ENCODE measurements at regions not wholly inside any gene's neighbourhood (a gene's known extent, or its start where the extent isn't known, plus 50 kb on each side); places are given as distances from the start of the nearest gene placed in this dataset.

- H2BK12ac ChIP-seq (ENCODE audit: low read depth, low read length) = no peak overlapping the region
- no peaks in the 10 kb centered on the region for H3K79me1 ChIP-seq (ENCODE audit: low read depth, low read length)
- no peak overlapping the region for H3K4ac ChIP-seq (replicated peaks; ENCODE audit: insufficient read length, low read depth, low read length)
- no peaks in the 10 kb centered on the region for H4K20me1 ChIP-seq (replicated peaks in 1 of 2; ENCODE audit: control insufficient read depth in 1 of 2, insufficient read depth in 2 of 2, low read length in 2 of 2)
- H4K91ac ChIP-seq (replicated peaks; ENCODE audit: insufficient read length, low read length) = no peak overlapping the region
- no peaks in the 10 kb centered on the region for H3K4me1 ChIP-seq (replicated peaks in 1 of 4; ENCODE audit: control insufficient read depth in 3 of 4, insufficient read depth in 4 of 4, low read length in 3 of 4)
- DNase-seq (ENCODE audit: low read depth in 1 of 2, low spot score in 2 of 2) = no peak
- no peak overlapping the region for H2BK20ac ChIP-seq (ENCODE audit: low read length)
- ChIA-PET CTCF (ENCODE audit: partially characterized antibody) (no interaction called here), POLR2A (ENCODE audit: partially characterized antibody) (no interaction called here)
- 86% methylated on average over 3 of the region's 3 CpGs; no CpG with 5 or more reads in 1 of the 2 experiments for WGBS, 2 experiments (ENCODE audit: extremely low coverage in 1 of 2, insufficient coverage in 1 of 2, insufficient read length in 1 of 2, insufficient replicate concordance in 2 of 2, low coverage in 1 of 2, low lambda C conversion rate in 2 of 2, missing lambda C conversion rate in 1 of 2)
- H2AK5ac ChIP-seq (ENCODE audit: low read depth, low read length) = no peak overlapping the region
- no peaks in the 10 kb centered on the region for H3K27me3 ChIP-seq (replicated peaks in 1 of 4; ENCODE audit: control insufficient read depth in 3 of 4, extremely low read depth in 1 of 4, insufficient read depth in 3 of 4, low read length in 3 of 4)
- no peak overlapping the region for H3K23ac ChIP-seq (ENCODE audit: insufficient read length)
- FAIRE-seq = no peak
- no peak overlapping the region for H2BK15ac ChIP-seq (ENCODE audit: low read length)
- H3K36me3 ChIP-seq (ENCODE audit: control insufficient read depth in 2 of 4, insufficient read depth in 4 of 4, low read length in 3 of 4) = no peaks in the 10 kb centered on the region; a peak in 1 of 8 replicates
- H3K14ac ChIP-seq (ENCODE audit: insufficient read length) = no peak overlapping the region
- no peaks in the 10 kb centered on the region for H3K23me2 ChIP-seq (ENCODE audit: low read depth, low read length)
- no peak overlapping the region for H2BK120ac ChIP-seq (replicated peaks; ENCODE audit: low read depth, low read length)
- H3K27ac ChIP-seq (ENCODE audit: low read depth, low read length) = no peak overlapping the region
- H3K4me2 ChIP-seq (ENCODE audit: insufficient read depth in 1 of 2, low read depth in 2 of 2, low read length in 2 of 2) = no peak overlapping the region
- no peak overlapping the region for H3K56ac ChIP-seq (replicated peaks; ENCODE audit: insufficient read length, low read depth, low read length)
- H2BK5ac ChIP-seq (ENCODE audit: low read depth, low read length) = no peak overlapping the region
- H3K9ac ChIP-seq (replicated peaks in 1 of 4; ENCODE audit: extremely low read depth in 1 of 4, low read depth in 3 of 4, low read length in 3 of 4) = no peak overlapping the region
- no peak overlapping the region for H3K18ac ChIP-seq (ENCODE audit: extremely low read depth, low read length)
- H2AFZ ChIP-seq (ENCODE audit: low read length) = no peak overlapping the region
- no peak overlapping the region for H4K5ac ChIP-seq (ENCODE audit: insufficient read length, low read depth, low read length)
- no peak for TF ChIP-seq SP1 (IDR thresholded peaks at IDR 0.05; ENCODE audit: low read depth, low read length)
- no peak for TF ChIP-seq BRCA1 (IDR thresholded peaks at IDR 0.05; ENCODE audit: low read depth, low read length)
- TF ChIP-seq POU5F1 (IDR thresholded peaks at IDR 0.05; ENCODE audit: low read depth, low read length) = no peak
- TF ChIP-seq KDM4A (IDR thresholded peaks at IDR 0.05; ENCODE audit: low read depth, low read length, severe bottlenecking) = no peak
- TF ChIP-seq TCF12 (IDR thresholded peaks at IDR 0.05; ENCODE audit: low read depth, low read length) = no peak
- no peak for TF ChIP-seq EP300 (IDR thresholded peaks at IDR 0.05; ENCODE audit: borderline replicate concordance in 1 of 2, low read depth in 2 of 2, low read length in 2 of 2)
- no peak for TF ChIP-seq KDM5A (IDR thresholded peaks at IDR 0.05; ENCODE audit: low read length)
- no peak for TF ChIP-seq ATF2 (IDR thresholded peaks at IDR 0.05; ENCODE audit: low read length)
- H3K79me2 ChIP-seq (ENCODE audit: control insufficient read depth in 1 of 2, insufficient read depth in 2 of 2, low read length in 2 of 2) = no peaks in the 10 kb centered on the region
- no peak overlapping the region for H3K4me3 ChIP-seq (ENCODE audit: extremely low read depth in 1 of 4, insufficient read depth in 2 of 4, low read depth in 3 of 4, low read length in 4 of 4)
- no peaks in the 10 kb centered on the region for H3K9me3 ChIP-seq (ENCODE audit: insufficient read depth in 2 of 2, low read depth in 1 of 2, low read length in 1 of 2)
- H4K8ac ChIP-seq (ENCODE audit: extremely low read depth, insufficient read depth, low read length) = no peak overlapping the region
Measured at GRCh38 chr12:67891596-67891995, 97.7 kb upstream of the IFNG-AS1 start.

Measured in H1 (cell line).